ENCODE measurements at regions not wholly inside any gene's neighbourhood (a gene's known extent, or its start where the extent isn't known, plus 50 kb on each side); places are given as distances from the start of the nearest gene placed in this dataset.

DNA sequence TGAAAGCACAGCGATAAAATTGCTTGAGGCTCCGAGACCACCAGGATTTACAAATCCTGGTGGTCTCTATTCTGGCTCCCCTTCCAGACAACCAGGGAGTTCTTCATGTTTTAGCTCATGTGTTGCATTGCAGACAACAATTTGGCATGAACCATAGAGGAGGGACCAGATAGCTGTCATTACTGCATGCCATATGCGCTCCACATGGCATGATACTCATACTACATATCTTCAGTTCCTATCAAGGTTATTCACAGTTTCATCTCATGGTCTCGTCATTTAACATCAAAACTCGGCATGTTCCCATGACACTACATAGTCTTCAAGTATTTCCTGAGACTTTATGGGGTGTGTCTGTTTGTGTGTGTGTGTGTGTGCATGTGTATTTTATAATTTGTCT, 220.3 kb downstream of the OR13H1 start:
- Histone ChIP-seq H3K9me3 (ENCODE audit: severe bottlenecking) (no peaks in the 10 kb centered on the region), H3K4me1 (ENCODE audit: insufficient read depth, poor library complexity, severe bottlenecking) (no peaks in the 10 kb centered on the region), H3K4me3 (ENCODE audit: severe bottlenecking) (no peak overlapping the region), H3K27me3 (ENCODE audit: insufficient read depth, poor library complexity, severe bottlenecking) (no peaks in the 10 kb centered on the region), H3K36me3 (ENCODE audit: low read depth) (no peaks in the 10 kb centered on the region), H3K27ac (ENCODE audit: poor library complexity, severe bottlenecking) (no peak overlapping the region)
- TF ChIP-seq CTCF (IDR thresholded peaks at IDR 0.05; ENCODE audit: poor library complexity, severe bottlenecking) = no peak
- DNase-seq (ENCODE audit: low spot score) = no peak
- ATAC-seq (ENCODE audit: low read depth) = no peak

GRCh38 chrX:131778269-131779218, 234.7 kb downstream of the OR13H1 start:
- ATAC-seq (ENCODE audit: low read depth) (no peak), DNase-seq (ENCODE audit: low spot score) (no peak)
- Histone ChIP-seq H3K27me3 (ENCODE audit: insufficient read depth, poor library complexity, severe bottlenecking) (no peaks in the 10 kb centered on the region), H3K4me3 (ENCODE audit: severe bottlenecking) (no peak overlapping the region), H3K27ac (ENCODE audit: poor library complexity, severe bottlenecking) (no peak overlapping the region), H3K36me3 (ENCODE audit: low read depth) (no peaks in the 10 kb centered on the region), H3K4me1 (ENCODE audit: insufficient read depth, poor library complexity, severe bottlenecking) (no peaks in the 10 kb centered on the region), H3K9me3 (ENCODE audit: severe bottlenecking) (no peaks in the 10 kb centered on the region)
- no peak for TF ChIP-seq CTCF (IDR thresholded peaks at IDR 0.05; ENCODE audit: poor library complexity, severe bottlenecking)

GRCh38 chrX:131779306-131779705, 235.4 kb downstream of the OR13H1 start:
- Histone ChIP-seq H3K27me3 (ENCODE audit: insufficient read depth, poor library complexity, severe bottlenecking) (no peaks in the 10 kb centered on the region), H3K27ac (ENCODE audit: poor library complexity, severe bottlenecking) (no peak overlapping the region), H3K36me3 (ENCODE audit: low read depth) (no peaks in the 10 kb centered on the region), H3K9me3 (ENCODE audit: severe bottlenecking) (no peaks in the 10 kb centered on the region), H3K4me3 (ENCODE audit: severe bottlenecking) (no peak overlapping the region), H3K4me1 (ENCODE audit: insufficient read depth, poor library complexity, severe bottlenecking) (no peaks in the 10 kb centered on the region)
- DNase-seq (ENCODE audit: low spot score) (no peak), ATAC-seq (ENCODE audit: low read depth) (no peak)
- no peak for TF ChIP-seq CTCF (IDR thresholded peaks at IDR 0.05; ENCODE audit: poor library complexity, severe bottlenecking)

GRCh38 chrX:131779741-131780140, 235.9 kb downstream of the OR13H1 start:
- TF ChIP-seq CTCF (IDR thresholded peaks at IDR 0.05; ENCODE audit: poor library complexity, severe bottlenecking) = no peak
- Histone ChIP-seq H3K27me3 (ENCODE audit: insufficient read depth, poor library complexity, severe bottlenecking) (no peaks in the 10 kb centered on the region), H3K36me3 (ENCODE audit: low read depth) (no peaks in the 10 kb centered on the region), H3K27ac (ENCODE audit: poor library complexity, severe bottlenecking) (no peak overlapping the region), H3K4me3 (ENCODE audit: severe bottlenecking) (no peak overlapping the region), H3K4me1 (ENCODE audit: insufficient read depth, poor library complexity, severe bottlenecking) (no peaks in the 10 kb centered on the region), H3K9me3 (ENCODE audit: severe bottlenecking) (no peaks in the 10 kb centered on the region)
- DNase-seq (ENCODE audit: low spot score) (no peak), ATAC-seq (ENCODE audit: low read depth) (no peak)

DNA sequence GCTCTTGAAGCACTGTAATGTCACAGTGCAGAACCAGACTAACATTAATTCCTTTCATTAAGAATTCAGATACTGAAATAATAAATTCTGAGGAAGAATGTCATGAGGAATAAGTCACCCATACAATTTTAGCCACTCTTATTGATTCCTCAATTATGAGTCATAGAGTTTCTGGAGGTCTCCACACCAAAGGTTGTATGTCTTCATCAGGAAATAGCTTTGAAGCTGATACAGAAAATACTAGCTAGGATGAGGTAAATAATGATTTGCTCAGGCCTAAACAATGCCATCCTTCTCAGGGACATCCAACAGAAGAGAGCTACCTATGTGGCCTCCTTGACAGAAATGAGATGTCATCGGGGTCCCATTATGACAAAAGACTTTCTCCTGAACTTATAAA, 238.8 kb downstream of the OR13H1 start:
- Histone ChIP-seq H3K4me1 (ENCODE audit: insufficient read depth, poor library complexity, severe bottlenecking) (no peaks in the 10 kb centered on the region), H3K9me3 (ENCODE audit: severe bottlenecking) (no peaks in the 10 kb centered on the region), H3K27me3 (ENCODE audit: insufficient read depth, poor library complexity, severe bottlenecking) (no peaks in the 10 kb centered on the region), H3K27ac (ENCODE audit: poor library complexity, severe bottlenecking) (no peak overlapping the region), H3K4me3 (ENCODE audit: severe bottlenecking) (no peak overlapping the region), H3K36me3 (ENCODE audit: low read depth) (no peaks in the 10 kb centered on the region)
- DNase-seq (ENCODE audit: low spot score) = no peak
- no peak for TF ChIP-seq CTCF (IDR thresholded peaks at IDR 0.05; ENCODE audit: poor library complexity, severe bottlenecking)
- no peak for ATAC-seq (ENCODE audit: low read depth)

Measured in RWPE2 (cell line).